GM18909 (cell line): ENCODE measurements at regions not wholly inside any gene's neighbourhood (a gene's known extent, or its start where the extent isn't known, plus 50 kb on each side); places are given as distances from the start of the nearest gene placed in this dataset.
"Not testable (repeated sequence)": the region's sequence is repeated elsewhere in the genome, so short reads cannot be mapped to it uniquely, and the experiment has no call there.

Source experiments
- ATAC-seq: cut with Tn5 transposase; IDR thresholded peaks from one replicate; pipeline ENCODE4 v1.9.1; 2021; ENCODE audit warnings: mild to moderate bottlenecking; ENCODE audit not compliant: unreplicated experiment, poor library complexity

DNA sequence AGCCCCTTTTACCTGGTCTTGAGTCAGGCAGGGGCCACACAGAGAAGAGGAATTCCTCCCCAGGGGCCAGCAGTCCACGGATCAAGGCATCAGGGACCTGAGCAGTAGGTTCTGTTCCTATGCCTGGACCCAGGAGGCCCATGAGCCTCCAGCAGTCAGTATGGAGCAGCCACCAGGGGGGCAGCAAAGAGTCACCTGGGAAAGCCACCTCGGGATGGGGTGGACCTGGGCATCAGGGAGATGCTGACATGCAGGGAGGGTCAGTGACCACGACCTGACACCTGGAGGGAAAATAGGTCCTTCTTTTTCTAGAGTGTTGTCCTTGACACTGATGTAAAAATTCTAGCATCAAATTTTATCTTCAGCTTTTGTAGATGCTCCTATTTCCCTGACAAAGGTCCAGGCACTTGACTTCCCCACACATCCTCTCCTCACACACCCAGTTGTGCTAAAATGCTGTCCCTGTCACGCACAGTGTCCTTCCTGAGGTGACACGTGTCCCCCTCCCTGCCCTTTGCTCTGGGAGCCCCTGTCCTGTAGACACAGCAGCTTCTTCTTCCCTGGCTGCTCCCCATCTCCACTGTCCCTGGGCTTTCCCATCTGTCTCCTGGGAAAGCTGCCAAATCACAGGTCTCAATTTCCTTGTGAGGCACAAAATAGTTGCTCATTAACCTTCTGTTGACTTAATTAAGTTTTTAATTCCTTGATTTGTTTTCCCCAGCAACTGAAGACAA, 70.0 kb upstream of the IGLL5 start:
- no peak for ATAC-seq

DNA sequence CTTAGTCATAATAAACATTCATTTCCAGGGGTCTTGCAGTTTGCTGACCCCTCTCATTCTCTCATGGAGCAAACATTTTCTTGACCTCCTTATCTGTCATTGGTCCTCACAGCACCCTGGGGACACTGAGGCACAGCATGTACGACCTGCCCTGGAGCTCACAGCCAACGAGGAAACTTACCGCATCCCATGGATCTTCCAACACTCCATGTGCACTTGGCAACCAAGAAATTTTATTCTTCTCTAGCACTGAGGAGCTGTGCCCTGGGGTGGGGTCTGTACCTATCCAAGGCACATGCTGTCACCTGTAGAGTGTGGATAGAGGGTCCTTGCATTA, 69.4 kb upstream of the IGLL5 start:
- ATAC-seq, result no peak

GRCh38 chr22:22818861-22819855, 68.5 kb upstream of the IGLL5 start:
- no peak for ATAC-seq

DNA sequence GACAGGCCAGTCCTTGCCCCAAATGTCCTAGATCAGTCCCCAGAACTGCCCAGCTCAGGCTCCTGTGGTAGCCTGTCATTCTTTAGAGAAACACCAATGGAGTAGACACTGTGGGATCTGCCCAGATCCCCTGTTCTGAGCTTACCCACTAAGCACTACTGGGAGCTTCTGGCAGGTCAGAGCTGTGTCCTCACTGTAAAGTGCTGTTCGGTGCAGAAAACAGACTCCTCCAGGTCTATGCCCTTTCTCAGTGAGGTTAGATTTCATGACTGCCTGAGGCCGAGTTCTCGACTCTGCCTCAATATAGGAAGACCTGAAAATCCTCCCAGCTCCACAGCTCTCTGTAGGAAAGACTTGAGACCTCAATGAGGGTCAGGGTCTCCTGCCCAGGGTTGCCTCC, 67.5 kb upstream of the IGLL5 start:
- no peak for ATAC-seq

GRCh38 chr22:22820626-22821025, 67.0 kb upstream of the IGLL5 start:
- ATAC-seq, result no peak

- no peak for ATAC-seq
Observed at GRCh38 chr22:22821340-22821739, 66.3 kb upstream of the IGLL5 start.

DNA sequence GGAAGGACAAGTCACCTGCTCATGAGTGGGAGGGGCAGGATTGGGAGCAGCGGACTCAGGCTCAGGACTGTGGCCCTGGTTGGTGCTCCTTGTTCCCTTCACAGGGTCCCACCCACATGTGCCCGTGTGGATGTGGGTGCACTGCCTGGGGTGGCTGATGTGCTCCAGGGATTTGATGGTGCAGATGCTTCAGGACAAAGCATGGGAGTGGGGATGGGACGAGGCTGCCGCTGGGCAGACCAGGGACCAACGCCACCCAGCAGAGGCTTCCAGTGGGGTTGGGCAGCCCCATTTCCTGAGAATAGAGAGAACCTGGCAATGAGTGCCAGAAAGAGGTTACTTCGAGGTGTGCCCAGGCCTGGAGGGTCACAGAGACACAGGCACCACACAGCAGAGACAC, 65.5 kb upstream of the IGLL5 start:
- no peak for ATAC-seq

DNA sequence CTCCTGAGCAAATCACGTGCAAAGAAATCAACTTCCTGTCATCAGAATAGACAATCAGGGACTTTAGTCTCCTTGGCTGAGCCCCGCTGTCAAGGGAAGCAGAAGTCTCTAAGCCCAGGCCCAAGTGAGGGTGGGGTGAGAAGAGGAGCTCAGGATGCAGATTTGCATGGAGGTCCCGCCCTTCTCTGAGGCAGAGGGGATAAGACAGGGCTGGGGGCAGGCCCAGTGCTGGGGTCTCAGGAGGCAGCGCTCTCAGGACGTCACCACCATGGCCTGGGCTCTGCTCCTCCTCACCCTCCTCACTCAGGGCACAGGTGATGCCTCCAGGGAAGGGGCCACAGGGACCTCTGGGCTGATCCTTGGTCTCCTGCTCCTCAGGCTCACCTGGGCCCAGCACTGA, 65.1 kb upstream of the IGLL5 start:
- not testable (repeated sequence) for ATAC-seq

DNA sequence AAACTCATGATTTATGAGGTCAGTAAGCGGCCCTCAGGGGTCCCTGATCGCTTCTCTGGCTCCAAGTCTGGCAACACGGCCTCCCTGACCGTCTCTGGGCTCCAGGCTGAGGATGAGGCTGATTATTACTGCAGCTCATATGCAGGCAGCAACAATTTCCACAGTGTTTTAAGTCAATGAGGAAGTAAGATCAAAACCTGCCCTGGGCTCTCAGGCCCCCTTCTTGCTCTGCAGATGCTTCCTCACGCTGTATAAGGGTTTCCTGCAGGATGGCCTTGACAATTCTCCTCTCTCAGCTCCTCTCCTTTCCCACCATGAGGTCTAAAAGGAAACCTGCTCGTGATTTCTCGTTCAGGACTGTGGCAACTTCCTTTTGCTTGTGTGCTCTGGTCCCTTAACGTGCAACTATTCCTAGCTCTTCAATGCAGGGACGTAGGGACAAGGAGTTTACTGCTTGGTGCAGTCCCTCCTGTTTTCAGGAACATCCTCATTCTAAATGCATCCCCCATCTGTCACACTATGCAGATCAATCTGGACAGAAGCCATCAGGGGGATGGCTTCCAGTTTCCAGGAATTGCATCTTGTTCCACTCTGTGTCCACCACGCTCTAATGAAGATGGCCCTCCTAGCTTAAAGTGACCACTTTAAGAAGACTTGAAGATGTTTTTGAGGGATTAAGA, 64.3 kb upstream of the IGLL5 start:
- no peak for ATAC-seq

DNA sequence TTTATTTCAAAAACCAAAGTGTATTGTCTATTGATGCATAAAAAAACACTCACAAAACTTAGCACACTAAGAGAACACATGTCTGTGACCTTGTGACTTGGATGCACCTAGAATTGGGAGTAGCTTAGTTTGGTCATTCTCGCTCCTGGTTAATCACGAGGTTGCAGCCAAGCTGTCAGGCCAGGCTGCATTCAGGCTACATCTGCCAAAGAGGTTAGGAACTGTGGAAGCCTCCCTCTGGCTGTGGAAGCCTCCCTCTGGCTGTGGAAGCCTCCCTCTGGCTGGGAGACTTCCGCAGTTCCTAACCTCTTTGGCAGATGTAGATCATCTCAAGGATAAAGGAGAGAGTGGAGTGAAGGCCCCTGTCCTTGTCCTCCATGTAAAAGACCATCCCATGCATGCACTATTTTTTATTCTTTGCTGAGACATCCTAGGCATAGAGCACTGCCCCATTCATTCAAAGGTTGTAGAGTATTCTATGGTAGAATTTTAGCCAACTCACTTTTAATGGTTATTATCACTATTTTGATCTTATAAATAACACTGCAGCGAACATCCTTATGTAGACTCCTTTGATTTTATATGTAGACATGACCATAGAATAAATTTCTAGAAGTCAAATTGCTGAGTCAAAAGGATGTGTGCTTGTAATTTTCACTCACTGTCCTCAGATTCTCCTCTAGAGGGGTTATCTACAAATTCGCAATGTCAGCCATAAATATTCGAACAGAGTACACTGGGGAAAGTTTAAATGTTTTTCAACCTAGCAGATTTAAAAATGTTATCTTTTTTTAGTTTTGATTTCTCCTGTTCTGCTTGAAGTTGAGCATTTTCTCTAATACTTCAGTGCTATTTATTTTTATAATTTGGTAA, 63.0 kb upstream of the IGLL5 start:
- ATAC-seq, result no peak

- ATAC-seq, result no peak
Observed at GRCh38 chr22:22825213-22825593, 62.4 kb upstream of the IGLL5 start.

- ATAC-seq, result no peak
Observed at GRCh38 chr22:22827187-22827939, 60.3 kb upstream of the IGLL5 start.

DNA sequence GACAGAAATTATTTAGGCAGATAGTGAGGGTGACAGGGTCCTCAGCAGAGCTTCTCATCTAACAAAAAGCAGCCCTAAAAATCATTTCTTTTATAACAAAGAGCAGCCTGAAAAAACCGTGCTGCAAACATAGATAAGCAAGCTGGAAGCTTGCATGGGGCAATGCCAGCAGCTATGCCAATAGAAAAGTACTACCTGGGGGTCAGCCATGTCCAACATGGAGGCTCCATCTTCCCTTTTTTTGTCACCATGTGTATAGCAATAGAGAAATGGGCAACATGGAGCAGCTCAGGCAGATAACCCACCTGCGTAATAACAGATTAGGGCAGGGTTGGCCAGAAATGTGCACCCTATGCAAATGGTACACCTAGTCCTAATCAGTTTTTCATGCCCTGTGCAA, 57.4 kb upstream of the IGLL5 start:
- ATAC-seq, result no peak

DNA sequence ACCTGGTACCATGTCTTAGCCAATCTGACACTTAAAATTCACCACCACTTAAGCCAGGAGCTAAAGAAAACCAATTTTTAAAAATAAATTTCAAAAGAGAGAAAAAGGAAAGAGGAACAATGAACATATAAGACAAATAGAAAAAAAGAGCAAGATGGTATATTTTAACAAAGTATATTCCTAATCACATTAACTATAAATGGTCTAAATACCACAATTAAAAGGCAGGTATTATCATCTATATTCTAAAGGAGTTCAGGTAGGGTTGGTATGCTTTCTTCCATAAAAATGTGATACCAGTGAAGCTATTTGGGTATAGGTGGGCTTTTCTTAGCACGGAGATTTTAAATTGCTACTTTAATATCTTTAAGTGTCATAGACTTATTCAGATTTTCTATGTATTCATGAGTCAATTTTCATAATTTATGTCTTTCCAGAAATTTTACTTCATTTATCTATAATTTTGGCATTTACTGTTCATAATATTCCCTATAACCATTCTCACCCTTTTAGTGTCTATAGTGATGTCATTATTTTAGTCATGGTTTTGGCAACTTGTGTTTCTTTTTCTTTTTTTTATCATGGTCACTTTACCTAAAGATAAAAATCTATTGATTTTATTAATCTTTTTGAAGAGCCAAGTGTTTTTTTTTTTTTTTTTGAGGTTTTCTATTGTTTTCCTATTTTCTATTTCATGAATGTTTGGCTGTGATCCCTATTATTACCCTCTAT, 56.5 kb upstream of the IGLL5 start:
- ATAC-seq, result no peak

DNA sequence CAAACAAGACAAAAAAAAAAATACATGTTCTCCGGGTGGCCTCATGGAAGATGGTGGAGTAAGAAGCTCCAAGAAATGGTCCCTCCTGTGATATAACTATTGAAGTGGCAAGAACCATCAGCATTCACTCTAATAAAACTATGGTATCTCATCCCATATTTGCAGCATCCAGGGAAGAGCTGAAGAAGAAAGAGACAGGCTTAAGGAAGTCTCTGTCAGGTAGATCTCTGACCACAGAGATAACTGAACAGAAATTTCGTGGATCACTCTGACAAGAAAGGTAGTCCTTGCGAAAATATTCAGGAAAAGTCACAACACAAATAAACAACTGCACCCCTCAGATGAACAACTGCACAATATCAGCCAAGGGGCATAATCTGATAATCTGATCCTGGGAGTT, 54.6 kb upstream of the IGLL5 start:
- no peak for ATAC-seq

DNA sequence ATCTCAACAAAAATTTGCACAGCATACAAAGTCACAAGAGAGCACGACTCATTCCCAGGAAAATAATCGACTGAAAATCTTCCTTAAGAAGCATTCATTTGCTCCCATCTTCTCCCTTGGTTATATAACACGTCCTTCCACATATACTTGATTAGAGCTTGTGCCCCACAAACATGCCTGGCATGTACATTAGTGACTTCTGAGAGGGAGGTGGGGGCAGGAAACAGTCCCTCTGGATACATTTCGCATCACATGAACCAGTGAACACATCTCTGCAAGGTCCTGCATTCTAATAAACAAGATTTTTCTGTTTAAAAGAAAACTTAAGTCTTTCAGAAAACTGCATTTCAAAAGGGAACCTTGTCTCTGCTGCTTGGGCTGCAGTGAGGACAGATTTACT, 54.1 kb upstream of the IGLL5 start:
- no peak for ATAC-seq

DNA sequence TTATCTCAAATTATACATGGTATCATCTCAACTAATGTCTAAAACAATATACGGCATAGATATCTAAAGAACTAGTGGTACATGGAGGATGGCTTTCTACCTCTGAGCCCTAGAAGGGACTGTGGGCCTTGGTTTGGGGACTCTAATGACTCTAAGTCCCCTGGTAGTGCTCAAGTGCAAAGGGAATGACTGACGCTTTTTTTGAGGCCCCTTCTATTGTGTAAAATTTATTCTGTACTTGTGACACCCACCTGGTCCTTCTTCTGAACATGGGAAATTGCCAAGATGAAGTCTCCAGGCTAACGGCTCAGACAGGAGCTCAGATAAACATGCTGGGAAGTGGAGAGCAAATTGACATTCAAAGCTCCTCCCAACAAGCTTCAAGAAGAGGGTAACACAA, 53.4 kb upstream of the IGLL5 start:
- no peak for ATAC-seq

- no peak for ATAC-seq
Observed at GRCh38 chr22:22834783-22835182, 52.8 kb upstream of the IGLL5 start.

DNA sequence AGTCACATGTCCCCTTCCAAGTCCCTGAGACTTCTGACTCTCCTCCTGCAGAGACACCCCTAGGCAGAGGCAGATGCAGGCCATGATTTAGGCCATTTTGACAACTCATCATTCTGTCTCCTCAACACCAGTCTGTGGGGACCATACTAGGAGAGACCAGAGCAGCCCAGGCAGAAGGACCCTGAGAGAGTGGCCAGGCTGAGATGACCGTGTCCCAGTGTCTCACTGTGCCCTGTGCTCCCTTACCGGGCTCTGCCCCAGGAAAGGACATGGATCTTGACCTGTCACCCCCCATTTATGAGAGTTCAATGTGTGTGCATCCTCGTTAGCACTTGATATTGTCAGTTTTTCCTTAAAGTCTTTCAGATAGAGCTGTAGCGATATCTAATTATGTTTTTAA, 52.4 kb upstream of the IGLL5 start:
- ATAC-seq, result no peak
